ENCODE measurements at regions not wholly inside any gene's neighbourhood (a gene's known extent, or its start where the extent isn't known, plus 50 kb on each side); places are given as distances from the start of the nearest gene placed in this dataset.

GRCh38 chr7:367351-367901, 77.5 kb downstream of the FOXL3 start:
- no peak for DNase-seq
- intact Hi-C loops (cut with DNase I; ENCODE audit: low total_unique reads), result no loop called here
- Histone ChIP-seq H3K27me3 (no peaks in the 10 kb centered on the region), H3K27ac (no peak overlapping the region), H3K36me3 (ENCODE audit: low read depth, missing control alignments) (no peaks in the 10 kb centered on the region), H3K9me3 (no peaks in the 10 kb centered on the region), H3K4me3 (no peak overlapping the region), H3K4me1 (peaks cover 3% of the 10 kb centered on the region)
- TF ChIP-seq CTCF (IDR thresholded peaks at IDR 0.05), result no peak
- no peak for TF ChIP-seq POLR2A (IDR thresholded peaks at IDR 0.05)
- 95 to 97% methylated on average over 4 to 9 of the region's 9 CpGs for WGBS, 2 donors

GRCh38 chr7:368651-369475, 78.9 kb downstream of the FOXL3 start:
- Histone ChIP-seq H3K36me3 (ENCODE audit: low read depth, missing control alignments) (no peaks in the 10 kb centered on the region), H3K4me3 (no peak overlapping the region), H3K9me3 (no peaks in the 10 kb centered on the region), H3K4me1 (no peaks in the 10 kb centered on the region), H3K27ac (no peak overlapping the region), H3K27me3 (no peaks in the 10 kb centered on the region)
- WGBS, 2 donors, result 89 to 90% methylated on average over 30 to 51 of the region's 51 CpGs
- intact Hi-C loops (cut with DNase I; ENCODE audit: low total_unique reads), result no loop called here
- no peak for DNase-seq
- TF ChIP-seq POLR2A (IDR thresholded peaks at IDR 0.05), result no peak
- TF ChIP-seq CTCF (IDR thresholded peaks at IDR 0.05), result no peak

- TF ChIP-seq CTCF (IDR thresholded peaks at IDR 0.05) (no peak), POLR2A (IDR thresholded peaks at IDR 0.05) (no peak)
- H3K4me3 ChIP-seq, result no peak overlapping the region
- intact Hi-C loops (cut with DNase I; ENCODE audit: low total_unique reads), result no loop called here
- no peaks in the 10 kb centered on the region for H3K4me1 ChIP-seq
- DNase-seq, result no peak
- H3K27me3 ChIP-seq, result no peaks in the 10 kb centered on the region
- H3K9me3 ChIP-seq, result no peaks in the 10 kb centered on the region
- H3K36me3 ChIP-seq (ENCODE audit: low read depth, missing control alignments), result no peaks in the 10 kb centered on the region
- H3K27ac ChIP-seq, result no peak overlapping the region
- 89 to 92% methylated on average over 21 to 56 of the region's 57 CpGs for WGBS, 2 donors
Measured at GRCh38 chr7:369476-370258, 79.7 kb downstream of the FOXL3 start.

GRCh38 chr7:370259-370625, 80.3 kb downstream of the FOXL3 start:
- TF ChIP-seq CTCF (IDR thresholded peaks at IDR 0.05) (no peak), POLR2A (IDR thresholded peaks at IDR 0.05) (no peak)
- no peak for DNase-seq
- 83 to 85% methylated on average over 13 of the region's 13 CpGs for WGBS, 2 donors

More at GRCh38 chr7:370259-370625, 80.3 kb downstream of the FOXL3 start:
- Histone ChIP-seq H3K4me3 (no peak overlapping the region), H3K9me3 (no peaks in the 10 kb centered on the region), H3K27ac (no peak overlapping the region), H3K36me3 (ENCODE audit: low read depth, missing control alignments) (no peaks in the 10 kb centered on the region), H3K27me3 (no peaks in the 10 kb centered on the region), H3K4me1 (no peaks in the 10 kb centered on the region)
- intact Hi-C loops (cut with DNase I; ENCODE audit: low total_unique reads), result no loop called here
